DMS53 (cell line): ENCODE measurements at regions not wholly inside any gene's neighbourhood (a gene's known extent, or its start where the extent isn't known, plus 50 kb on each side); places are given as distances from the start of the nearest gene placed in this dataset.

Experiments
- DNase-seq: peaks from one replicate; lab custom pipeline; 2025; lab: John Stamatoyannopoulos, UW

DNA sequence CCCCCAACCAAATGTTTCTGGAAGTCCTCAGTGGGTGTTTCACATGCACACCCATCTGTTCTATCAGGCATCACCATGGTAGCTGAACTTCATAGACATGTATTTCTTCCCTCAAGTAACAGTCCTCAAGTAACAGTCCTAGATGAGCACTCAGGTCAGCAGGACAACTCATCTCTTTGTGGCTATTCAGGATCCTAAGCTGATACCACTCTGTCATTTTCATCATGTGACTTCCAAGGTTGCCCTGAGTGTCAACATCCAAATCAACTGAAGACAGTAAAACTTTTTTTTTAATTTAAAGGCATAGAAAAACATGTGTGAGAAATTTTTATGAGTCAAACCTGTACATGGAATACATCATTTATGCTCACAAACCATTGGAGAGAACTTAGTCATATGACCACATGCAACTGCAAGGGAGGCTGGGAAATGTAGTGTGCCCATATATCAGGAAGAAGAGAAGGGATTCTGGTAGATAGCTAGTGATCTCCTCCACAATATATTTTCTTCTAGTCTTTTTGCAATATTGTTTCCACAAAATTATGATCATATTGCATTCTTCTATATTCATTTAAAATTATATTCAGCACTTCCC is 64.2 kb upstream of the FST start:
- DNase-seq = peak; percentile 47

DNA sequence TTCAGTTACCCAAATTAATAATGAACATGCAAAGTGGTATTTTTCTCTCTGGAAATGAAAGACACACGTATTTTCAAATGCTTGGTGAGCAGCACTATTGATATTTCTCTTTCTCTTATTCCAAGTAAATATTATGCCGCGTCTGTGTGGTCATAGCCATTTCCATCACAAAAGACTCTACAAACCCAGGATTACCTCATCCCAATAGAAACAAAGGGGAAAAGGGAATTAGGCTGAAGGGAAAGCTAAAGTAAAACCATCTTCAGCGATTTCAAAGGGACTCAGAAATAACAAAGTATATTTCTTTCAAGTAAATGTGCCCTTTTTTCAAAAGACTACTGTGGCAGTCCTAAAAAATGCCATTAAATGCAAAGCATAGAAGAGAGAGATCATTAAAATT is 62.0 kb upstream of the FST start:
- DNase-seq = no peak

- DNase-seq = no peak
Observed at GRCh38 chr5:53418826-53419658, 61.4 kb upstream of the FST start.

DNA sequence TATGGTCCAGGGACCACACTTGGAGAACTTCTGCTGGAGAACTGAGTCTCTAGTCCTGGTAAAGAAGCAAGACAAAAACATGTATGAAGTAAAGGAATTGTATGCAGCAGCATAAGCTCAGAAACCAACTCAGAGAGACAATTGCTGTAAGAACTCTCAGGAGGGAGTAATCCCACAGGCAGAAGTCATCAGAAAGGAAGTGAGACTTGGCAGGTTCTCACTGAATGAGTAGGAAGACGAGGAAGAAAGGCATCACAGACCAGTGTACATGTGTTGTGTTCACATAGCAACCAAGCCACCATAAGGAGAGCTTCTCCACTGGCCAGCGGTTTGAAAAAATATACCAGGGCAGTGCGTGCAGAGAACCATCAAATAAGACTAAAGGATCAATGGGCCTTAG is 57.9 kb upstream of the FST start:
- DNase-seq = no peak

- no peak for DNase-seq
Observed at GRCh38 chr5:53423724-53424123, 56.7 kb upstream of the FST start.

DNA sequence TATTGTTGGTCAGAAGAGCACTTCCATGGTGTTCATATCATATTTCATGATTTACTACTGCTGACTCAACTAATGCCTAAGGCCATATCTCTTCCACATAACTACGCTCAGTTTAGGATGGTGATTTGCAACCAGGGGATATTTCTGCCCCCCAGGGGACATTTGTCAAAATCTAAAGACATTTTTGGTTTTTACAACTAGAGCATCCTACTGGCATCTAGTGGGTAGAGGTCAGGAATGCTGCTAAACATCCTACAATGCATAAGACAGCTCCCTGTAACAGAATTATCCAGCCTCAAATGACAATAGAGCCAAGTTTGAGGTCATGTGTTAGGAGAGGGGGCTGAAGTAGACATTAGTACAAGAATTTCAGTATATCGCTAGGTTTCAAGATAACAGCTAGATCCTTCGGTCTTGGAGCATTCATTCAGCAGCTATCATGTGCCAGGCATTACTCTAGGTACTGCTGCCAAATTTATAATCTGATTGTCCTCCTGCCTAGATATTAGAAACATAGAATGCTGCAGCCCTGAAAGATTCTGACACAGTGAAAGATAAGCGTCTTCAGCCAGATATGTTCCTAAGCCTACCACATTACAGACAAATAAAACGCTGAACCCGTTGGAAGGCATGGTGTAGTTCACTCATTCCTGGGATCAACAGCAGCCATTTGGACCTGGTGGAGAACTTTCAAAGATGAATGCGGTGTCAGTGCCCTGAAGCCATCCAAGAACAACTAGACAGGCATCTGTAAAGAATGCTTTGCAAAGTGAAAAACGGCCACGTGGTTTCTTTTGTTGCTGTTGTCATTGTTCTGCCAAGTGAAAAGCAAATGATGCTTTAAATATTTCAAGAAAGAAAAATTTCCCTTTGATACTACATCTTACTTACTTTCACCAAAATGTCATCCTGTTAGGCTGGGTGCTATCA is 55.5 kb upstream of the FST start:
- no peak for DNase-seq

GRCh38 chr5:53425687-53426511 is 54.5 kb upstream of the FST start:
- DNase-seq = peak; percentile 70

- DNase-seq = no peak
Observed at GRCh38 chr5:53426512-53426830, 54.0 kb upstream of the FST start.

GRCh38 chr5:53426878-53427277 is 53.6 kb upstream of the FST start:
- peak; percentile 3 for DNase-seq

- no peak for DNase-seq
Observed at GRCh38 chr5:53427965-53428364, 52.5 kb upstream of the FST start.

- peak; percentile 38 for DNase-seq
Observed at GRCh38 chr5:53429706-53430105, 50.7 kb upstream of the FST start.

- DNase-seq = peak; percentile 48
Observed at GRCh38 chr5:53430618-53431252, 49.7 kb upstream of the FST start.
